ENCODE measurements at regions not wholly inside any gene's neighbourhood (a gene's known extent, or its start where the extent isn't known, plus 50 kb on each side); places are given as distances from the start of the nearest gene placed in this dataset.

GRCh38 chr3:159669766-159670165 lies 318.9 kb upstream of the IL12A start:
- TF ChIP-seq, protein P1, sequence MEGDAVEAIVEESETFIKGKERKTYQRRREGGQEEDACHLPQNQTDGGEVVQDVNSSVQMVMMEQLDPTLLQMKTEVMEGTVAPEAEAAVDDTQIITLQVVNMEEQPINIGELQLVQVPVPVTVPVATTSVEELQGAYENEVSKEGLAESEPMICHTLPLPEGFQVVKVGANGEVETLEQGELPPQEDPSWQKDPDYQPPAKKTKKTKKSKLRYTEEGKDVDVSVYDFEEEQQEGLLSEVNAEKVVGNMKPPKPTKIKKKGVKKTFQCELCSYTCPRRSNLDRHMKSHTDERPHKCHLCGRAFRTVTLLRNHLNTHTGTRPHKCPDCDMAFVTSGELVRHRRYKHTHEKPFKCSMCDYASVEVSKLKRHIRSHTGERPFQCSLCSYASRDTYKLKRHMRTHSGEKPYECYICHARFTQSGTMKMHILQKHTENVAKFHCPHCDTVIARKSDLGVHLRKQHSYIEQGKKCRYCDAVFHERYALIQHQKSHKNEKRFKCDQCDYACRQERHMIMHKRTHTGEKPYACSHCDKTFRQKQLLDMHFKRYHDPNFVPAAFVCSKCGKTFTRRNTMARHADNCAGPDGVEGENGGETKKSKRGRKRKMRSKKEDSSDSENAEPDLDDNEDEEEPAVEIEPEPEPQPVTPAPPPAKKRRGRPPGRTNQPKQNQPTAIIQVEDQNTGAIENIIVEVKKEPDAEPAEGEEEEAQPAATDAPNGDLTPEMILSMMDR (IDR thresholded peaks at IDR 0.05; ENCODE audit: low read depth, low read length, poor library complexity, severe bottlenecking) = no peak
- TF ChIP-seq EZH2phosphoT487 (IDR thresholded peaks at IDR 0.05; ENCODE audit: borderline replicate concordance, low read length) = no peak

All from DOHH2 (cell line).